NB4 (cell line): ENCODE measurements at regions not wholly inside any gene's neighbourhood (a gene's known extent, or its start where the extent isn't known, plus 50 kb on each side); places are given as distances from the start of the nearest gene placed in this dataset.

Experiments
- DNase-seq: peaks from one replicate; pipeline ENCODE4 v3.0.0; 2010; ENCODE audit warnings: low read depth
- H3K4me3 ChIP-seq: one replicate; pipeline ENCODE4 v1.5.1; 2011; ENCODE audit warnings: mild to moderate bottlenecking, low read depth, low read length, moderate library complexity
- MYC ChIP-seq: IDR thresholded peaks from 2 replicates; pipeline ENCODE4 v1.6.1; 2011; ENCODE audit warnings: low read depth, low read length
- POLR2A ChIP-seq: IDR thresholded peaks from 2 replicates; pipeline ENCODE4 v1.6.1; 2011; ENCODE audit warnings: mild to moderate bottlenecking; ENCODE audit not compliant: insufficient read length; ENCODE audit errors: extremely low read depth
- TF ChIP-seq, protein P1 (sequence below): IDR thresholded peaks from 2 replicates; pipeline ENCODE4 v1.6.1; 2011; ENCODE audit warnings: low read depth, low read length
- TF ChIP-seq, protein P2 (sequence below): IDR thresholded peaks from one replicate; pipeline ENCODE4 v1.5.1; 2012; ENCODE audit warnings: low read depth, low read length

DNA sequence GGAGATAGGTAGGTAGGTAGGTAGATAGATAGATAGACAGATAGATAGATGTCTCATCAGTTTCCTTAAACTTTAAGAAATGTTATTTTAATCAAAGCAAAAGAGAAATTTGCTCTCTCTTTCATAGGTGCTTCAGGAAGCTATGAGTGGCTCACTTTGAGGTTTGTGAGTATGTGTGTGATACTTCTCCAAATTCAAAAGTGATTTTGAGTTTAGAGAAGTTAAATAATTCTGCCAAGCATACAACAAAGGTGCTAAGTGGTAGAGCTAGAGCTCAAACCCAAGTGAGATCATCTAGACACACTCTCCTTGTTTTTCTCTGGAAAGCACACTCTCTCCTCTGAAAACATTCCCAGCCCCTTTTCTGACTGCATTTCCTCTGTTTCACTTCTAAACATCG lies 156.2 kb downstream of the EDN1 start:
- TF ChIP-seq, protein P1, sequence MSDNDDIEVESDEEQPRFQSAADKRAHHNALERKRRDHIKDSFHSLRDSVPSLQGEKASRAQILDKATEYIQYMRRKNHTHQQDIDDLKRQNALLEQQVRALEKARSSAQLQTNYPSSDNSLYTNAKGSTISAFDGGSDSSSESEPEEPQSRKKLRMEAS, result no peak
- no peak for TF ChIP-seq POLR2A
- TF ChIP-seq MYC, result no peak
- TF ChIP-seq, protein P2, sequence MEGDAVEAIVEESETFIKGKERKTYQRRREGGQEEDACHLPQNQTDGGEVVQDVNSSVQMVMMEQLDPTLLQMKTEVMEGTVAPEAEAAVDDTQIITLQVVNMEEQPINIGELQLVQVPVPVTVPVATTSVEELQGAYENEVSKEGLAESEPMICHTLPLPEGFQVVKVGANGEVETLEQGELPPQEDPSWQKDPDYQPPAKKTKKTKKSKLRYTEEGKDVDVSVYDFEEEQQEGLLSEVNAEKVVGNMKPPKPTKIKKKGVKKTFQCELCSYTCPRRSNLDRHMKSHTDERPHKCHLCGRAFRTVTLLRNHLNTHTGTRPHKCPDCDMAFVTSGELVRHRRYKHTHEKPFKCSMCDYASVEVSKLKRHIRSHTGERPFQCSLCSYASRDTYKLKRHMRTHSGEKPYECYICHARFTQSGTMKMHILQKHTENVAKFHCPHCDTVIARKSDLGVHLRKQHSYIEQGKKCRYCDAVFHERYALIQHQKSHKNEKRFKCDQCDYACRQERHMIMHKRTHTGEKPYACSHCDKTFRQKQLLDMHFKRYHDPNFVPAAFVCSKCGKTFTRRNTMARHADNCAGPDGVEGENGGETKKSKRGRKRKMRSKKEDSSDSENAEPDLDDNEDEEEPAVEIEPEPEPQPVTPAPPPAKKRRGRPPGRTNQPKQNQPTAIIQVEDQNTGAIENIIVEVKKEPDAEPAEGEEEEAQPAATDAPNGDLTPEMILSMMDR, result no peak
- no peak for DNase-seq
- no peak overlapping the region for H3K4me3 ChIP-seq

DNA sequence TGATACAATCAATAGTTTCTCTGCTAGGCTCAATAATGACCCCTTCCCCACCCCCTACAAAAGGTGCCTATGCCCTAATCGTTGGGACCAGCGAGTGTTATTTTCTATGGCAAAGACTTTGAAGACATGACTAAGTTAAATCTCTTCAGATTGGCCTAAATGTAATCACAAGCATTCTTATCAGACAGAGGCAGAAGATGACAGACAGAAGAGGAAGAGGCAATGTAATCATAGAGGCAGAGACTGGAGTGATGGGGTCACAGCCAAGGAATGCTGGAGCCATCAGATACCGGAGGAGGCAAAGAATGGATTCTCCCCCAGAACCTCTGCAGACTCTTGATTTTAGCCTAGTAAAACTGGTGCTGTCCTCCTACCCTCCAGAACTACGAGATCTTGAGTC lies 159.3 kb downstream of the EDN1 start:
- DNase-seq, result no peak
- TF ChIP-seq MYC (no peak), POLR2A (no peak)
- TF ChIP-seq, protein P2, result no peak
- TF ChIP-seq, protein P1, result no peak

DNA sequence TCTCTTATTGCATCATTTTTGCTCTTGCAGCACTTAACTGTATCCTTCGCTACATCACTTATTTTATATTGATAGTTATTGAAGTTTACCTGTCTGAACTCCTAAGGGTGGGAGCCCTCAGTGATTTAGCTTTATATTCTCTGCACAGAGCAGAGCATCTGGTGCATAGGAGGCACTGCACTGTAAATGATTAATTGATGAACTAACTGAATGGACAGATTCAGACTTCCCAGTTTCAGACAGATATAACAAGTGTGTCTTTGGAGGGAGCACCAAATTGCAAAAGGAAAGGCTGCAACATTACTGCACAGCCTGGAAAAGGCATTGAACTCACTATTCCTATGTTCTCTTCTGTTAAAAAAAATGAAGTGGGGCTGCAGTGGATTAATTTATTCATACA lies 160.3 kb downstream of the EDN1 start:
- H3K4me3 ChIP-seq, result no peak overlapping the region
- DNase-seq, result no peak
- TF ChIP-seq, protein P1, result no peak
- no peak for TF ChIP-seq MYC

More for the DNA sequence above, 159.3 kb downstream of the EDN1 start:
- no peak overlapping the region for H3K4me3 ChIP-seq

DNA sequence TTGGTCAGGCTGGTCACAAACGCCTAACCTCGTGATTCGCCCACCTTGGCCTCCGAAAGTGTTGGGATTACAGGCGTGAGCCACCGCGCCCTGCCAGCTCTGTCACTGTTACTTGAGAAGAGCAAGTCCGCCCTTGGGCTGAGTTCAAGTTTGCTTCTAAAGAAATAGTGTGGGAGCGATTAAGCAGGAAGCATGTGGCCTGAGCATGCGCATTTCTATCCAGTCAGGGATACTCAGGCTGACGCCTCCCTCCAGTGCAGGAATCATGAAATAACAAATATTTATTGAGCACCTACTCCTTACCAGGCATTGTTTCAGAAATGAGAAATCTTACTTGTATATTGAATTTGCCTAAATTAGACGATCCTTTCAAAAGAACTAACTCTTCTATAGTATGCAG lies 166.2 kb downstream of the EDN1 start:
- DNase-seq, result no peak
- H3K4me3 ChIP-seq, result no peak overlapping the region
- TF ChIP-seq, protein P2, result no peak

DNA sequence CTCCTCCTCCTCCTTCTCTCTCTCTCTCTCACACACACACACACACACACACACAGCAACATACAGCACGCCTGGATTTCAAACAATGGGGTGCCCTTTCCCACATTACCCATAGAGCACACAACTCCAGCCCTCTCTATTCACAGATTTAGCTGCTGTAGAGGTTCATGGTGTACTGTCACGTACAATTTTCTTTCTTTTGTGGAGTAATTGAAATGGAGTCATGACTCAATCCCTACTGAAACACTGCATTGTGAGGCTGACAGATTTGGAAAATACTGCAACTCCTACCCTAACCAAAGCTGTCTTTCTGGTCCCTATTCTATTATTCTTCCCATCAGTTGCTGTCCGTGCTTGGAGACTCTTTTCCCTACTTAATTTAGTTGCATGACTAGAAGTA lies 166.9 kb downstream of the EDN1 start:
- no peak for DNase-seq
- TF ChIP-seq, protein P1, result no peak
- TF ChIP-seq, protein P2, result no peak
- TF ChIP-seq MYC (no peak), POLR2A (no peak)
- H3K4me3 ChIP-seq, result no peak overlapping the region

DNA sequence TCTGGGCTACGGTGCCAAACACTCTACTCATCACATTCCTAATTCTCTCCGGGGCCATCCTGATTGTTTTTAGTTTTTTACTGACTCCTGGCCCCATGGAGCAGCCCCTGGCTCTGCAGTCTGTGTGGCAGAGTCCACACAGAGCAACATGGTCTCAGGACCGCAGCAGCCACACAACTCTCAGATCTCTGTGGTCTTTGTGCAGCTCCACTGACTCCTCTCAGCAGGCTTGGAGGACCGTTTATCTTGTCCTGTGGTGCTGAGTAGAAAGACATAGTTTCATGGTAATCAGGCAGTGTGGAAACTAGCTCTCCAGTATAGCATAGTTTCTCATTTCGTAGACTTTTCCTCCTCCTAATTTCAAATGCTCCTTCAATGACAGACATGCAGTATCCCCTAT lies 168.4 kb downstream of the EDN1 start:
- no peak for DNase-seq

More for the DNA sequence above, 168.4 kb downstream of the EDN1 start:
- TF ChIP-seq MYC (no peak), POLR2A (no peak)
- TF ChIP-seq, protein P2, result no peak
- TF ChIP-seq, protein P1, result no peak
- no peak overlapping the region for H3K4me3 ChIP-seq
